Right lobe of liver (tissue), 6 donors: ENCODE measurements at regions not wholly inside any gene's neighbourhood (a gene's known extent, or its start where the extent isn't known, plus 50 kb on each side); places are given as distances from the start of the nearest gene placed in this dataset.

Source experiments
- ATAC-seq, 4 donors: fragments of 200-7000 bp; cut with Tn5 transposase; one replicate each; pipeline ENCODE4 v1.9.1; 2020; ENCODE audit warnings: mild to moderate bottlenecking in 4 of 4, moderate library complexity in 4 of 4
- DNase-seq, 3 donors: peaks; one replicate each; pipeline ENCODE4 v3.0.0-alpha.2; 2020
- H3K27ac ChIP-seq, 3 donors: fragments of 200-600 bp; one replicate each; pipeline ENCODE4 v1.8.0; 2022
- H3K27me3 ChIP-seq, 2 donors: fragments of 200-600 bp; one replicate each; pipeline ENCODE4 v1.8.0; 2022
- H3K36me3 ChIP-seq, 4 donors: fragments of 200-600 bp; sonication (generic) in 1 of 4; one replicate each; pipeline versions ENCODE4 v1.5.1 to v1.8.0; 2017 to 2022; ENCODE audit warnings: control low read depth in 1 of 4
- H3K4me1 ChIP-seq, 4 donors: fragments of 200-600 bp; sonication (generic) in 1 of 4; one replicate each; pipeline versions ENCODE4 v1.5.1 to v1.8.0; 2017 to 2022; ENCODE audit warnings: control low read depth in 1 of 4
- H3K4me3 ChIP-seq, 3 donors: fragments of 200-600 bp; one replicate each; pipeline ENCODE4 v1.8.0; 2022
- H3K9me3 ChIP-seq, 4 donors: fragments of 200-600 bp; sonication (generic) in 1 of 4; one replicate each; pipeline versions ENCODE4 v1.5.1 to v1.8.0; 2017 to 2022; ENCODE audit warnings: control low read depth in 1 of 4
- CTCF ChIP-seq, 4 donors: fragments of 200-600 bp in 3 of 4; fragments of 450-650 bp in 1 of 4; IDR thresholded peaks; one replicate each; pipeline versions ENCODE4 v1.5.1 to v1.8.0; 2016 to 2022; ENCODE audit warnings: antibody characterized with exemption in 4 of 4, mild to moderate bottlenecking in 2 of 4
- POLR2A ChIP-seq: fragments of 450-650 bp; IDR thresholded peaks from one replicate; pipeline ENCODE4 v1.6.1; 2017; ENCODE audit warnings: antibody characterized with exemption, mild to moderate bottlenecking
- WGBS: methylation state at CpG from one replicate; pipeline ENCODE4 v1.1.6; 2018; ENCODE audit warnings: low coverage, low lambda C conversion rate; ENCODE audit not compliant: insufficient coverage; ENCODE audit errors: missing lambda C conversion rate; 5-methylcytosine and 5-hydroxymethylcytosine counted together
- intact Hi-C, 2 donors: fragments of 100-400 bp; cut with DNase I; formaldehyde crosslinking; loops; one replicate each; pipeline versions ENCODE4 v1.11.2 to v1.14.1; 2022
- donor health status: DM: no; HTN: yes; CAD: no.
- donor health status: DM: no; HTN: no; CAD: no.
- donor health status: DM: no; HTN: no; CAD: no.
- donor health status: DM: no; HTN: yes; CAD: no.
- donor health status: DM: no; HTN: yes; CAD: no.

DNA sequence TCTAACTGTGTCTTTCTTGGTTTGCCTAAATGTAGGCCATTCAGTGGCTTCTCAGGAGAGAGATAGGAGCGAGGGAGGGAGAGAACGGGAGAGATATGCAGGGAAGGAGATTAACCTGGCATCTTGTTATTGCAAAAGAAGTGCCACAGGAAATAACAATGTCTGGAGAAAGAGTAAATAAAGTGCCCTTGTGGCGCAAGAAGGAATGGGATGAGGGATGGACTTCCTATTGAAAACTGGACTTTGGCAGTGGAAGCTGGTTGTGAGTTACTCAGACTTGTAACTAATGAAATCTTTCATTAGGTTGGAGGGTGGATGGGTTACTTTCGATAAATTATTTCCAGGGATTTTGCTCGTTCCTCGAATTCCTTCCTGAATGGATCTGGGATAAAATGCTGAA is 136.1 kb downstream of the LACC1 start:
- WGBS, result 69% methylated on average over 6 of the region's 6 CpGs
- Histone ChIP-seq H3K36me3 (no peaks in the 10 kb centered on the region), H3K27ac (no peak overlapping the region), H3K27me3 (no peaks in the 10 kb centered on the region), H3K4me3 (no peak overlapping the region), H3K9me3 (no peaks in the 10 kb centered on the region), H3K4me1 (no peaks in the 10 kb centered on the region)
- DNase-seq (no peak), ATAC-seq (no peak)
- intact Hi-C loops, result no loop called here
- no peak for TF ChIP-seq POLR2A
- TF ChIP-seq CTCF (IDR thresholded peaks at IDR 0.05), result no peak

DNA sequence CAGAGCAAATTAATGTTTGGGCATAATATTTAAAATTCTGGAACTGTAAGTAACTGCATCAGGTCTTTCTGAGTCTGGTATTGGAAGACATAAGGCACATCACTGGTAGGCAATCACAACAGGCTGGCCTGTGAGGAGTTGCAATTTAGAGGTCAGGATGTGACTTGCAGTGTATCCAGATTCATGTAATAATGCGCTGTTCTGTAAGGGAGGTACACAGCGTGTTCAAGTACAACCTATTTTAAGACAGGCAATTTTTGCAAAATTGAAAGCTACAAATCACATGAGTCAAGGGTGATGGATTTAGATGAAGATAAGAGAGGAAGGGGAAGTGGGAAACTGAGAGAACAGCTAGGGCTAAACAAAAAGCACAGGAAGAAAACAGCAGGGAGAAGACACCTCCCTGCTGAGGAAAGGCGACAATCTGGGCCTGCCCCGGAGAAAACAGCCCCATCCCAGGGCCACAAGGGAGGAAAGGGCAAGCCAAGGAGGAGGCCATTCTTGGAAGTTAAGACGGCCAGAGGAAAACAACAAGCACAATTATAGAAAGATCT is 138.1 kb downstream of the LACC1 start:
- Histone ChIP-seq H3K27me3 (no peaks in the 10 kb centered on the region), H3K4me1 (no peaks in the 10 kb centered on the region), H3K4me3 (no peak overlapping the region), H3K36me3 (no peaks in the 10 kb centered on the region), H3K9me3 (no peaks in the 10 kb centered on the region), H3K27ac (no peak overlapping the region)
- ATAC-seq (peak; percentile 14 to 71 (median 48)), DNase-seq (no peak)
- WGBS, result 53% methylated on average over 5 of the region's 5 CpGs
- TF ChIP-seq CTCF (IDR thresholded peaks at IDR 0.05) (no peak), POLR2A (no peak)
- intact Hi-C loops, result no loop called here

GRCh38 chr13:44019651-44020050 is 139.9 kb downstream of the LACC1 start:
- ATAC-seq (no peak), DNase-seq (no peak)
- no peak for TF ChIP-seq POLR2A
- no peaks in the 10 kb centered on the region for H3K27me3 ChIP-seq
- H3K36me3 ChIP-seq, result no peaks in the 10 kb centered on the region
- WGBS, result 83% methylated on average over 4 of the region's 4 CpGs
- no peaks in the 10 kb centered on the region for H3K4me1 ChIP-seq
- intact Hi-C loops, result no loop called here
- no peak overlapping the region for H3K27ac ChIP-seq
- no peak overlapping the region for H3K4me3 ChIP-seq
- no peaks in the 10 kb centered on the region for H3K9me3 ChIP-seq

DNA sequence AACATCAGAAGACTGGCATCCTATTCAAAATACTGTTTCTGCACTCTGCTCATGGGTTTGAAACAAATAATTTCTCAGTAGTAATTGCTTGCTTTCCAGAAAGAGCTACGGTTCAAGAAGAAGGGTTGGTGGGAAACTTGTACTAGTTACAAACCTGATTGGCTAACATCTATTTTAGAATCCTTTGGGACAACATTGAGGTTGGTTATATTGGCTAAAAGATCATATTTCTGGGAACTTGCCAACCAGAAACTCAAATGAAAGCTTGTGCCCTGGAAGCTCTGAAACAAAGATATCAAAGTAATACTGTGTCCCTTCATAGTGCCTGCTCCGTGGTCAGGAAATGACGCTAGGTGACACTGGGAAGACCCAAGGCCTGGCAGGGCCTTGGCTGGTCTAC is 141.7 kb downstream of the LACC1 start:
- Histone ChIP-seq H3K9me3 (no peaks in the 10 kb centered on the region), H3K36me3 (no peaks in the 10 kb centered on the region), H3K27ac (no peak overlapping the region), H3K4me3 (no peak overlapping the region), H3K4me1 (no peaks in the 10 kb centered on the region), H3K27me3 (no peaks in the 10 kb centered on the region)
- intact Hi-C loops, result no loop called here
- DNase-seq (no peak), ATAC-seq (no peak)
- 48% methylated on average over 3 of the region's 3 CpGs for WGBS
- TF ChIP-seq POLR2A (no peak), CTCF (IDR thresholded peaks at IDR 0.05) (no peak)

- Histone ChIP-seq H3K27ac (no peak overlapping the region), H3K4me3 (no peak overlapping the region), H3K27me3 (no peaks in the 10 kb centered on the region), H3K4me1 (no peaks in the 10 kb centered on the region), H3K36me3 (no peaks in the 10 kb centered on the region), H3K9me3 (no peaks in the 10 kb centered on the region)
- intact Hi-C loops, result no loop called here
- 38% methylated on average over 2 of the region's 2 CpGs for WGBS
- TF ChIP-seq CTCF (IDR thresholded peaks at IDR 0.05) (no peak), POLR2A (no peak)
- DNase-seq, result no peak
- peak in 1 of 4 donors; percentile 44 for ATAC-seq
These were observed 142.5 kb downstream of the LACC1 start for GRCh38 chr13:44022196-44022595.
